ENCODE measurements at regions not wholly inside any gene's neighbourhood (a gene's known extent, or its start where the extent isn't known, plus 50 kb on each side); places are given as distances from the start of the nearest gene placed in this dataset.

- H3K9me3 Mint-ChIP-seq, result no peaks in the 10 kb centered on the region
- no peak for DNase-seq
- H3K27ac Mint-ChIP-seq, result no peak overlapping the region
- no peaks in the 10 kb centered on the region for H3K36me3 Mint-ChIP-seq (ENCODE audit: low read depth)
- H3K4me3 Mint-ChIP-seq, result no peak overlapping the region
- no peak for TF ChIP-seq CTCF (IDR thresholded peaks at IDR 0.05)
- H3K4me1 Mint-ChIP-seq (ENCODE audit: low read depth), result no peaks in the 10 kb centered on the region
- peaks cover 13% of the 10 kb centered on the region for H3K27me3 Mint-ChIP-seq (ENCODE audit: insufficient read depth)
Observed at GRCh38 chr18:46294751-46295150, 190.6 kb downstream of the HAUS1 start.

GRCh38 chr18:46295416-46295815, 191.2 kb downstream of the HAUS1 start:
- Mint-ChIP-seq H3K27ac (no peak overlapping the region), H3K27me3 (ENCODE audit: insufficient read depth) (peaks cover 13% of the 10 kb centered on the region), H3K36me3 (ENCODE audit: low read depth) (no peaks in the 10 kb centered on the region), H3K4me3 (no peak overlapping the region), H3K9me3 (no peaks in the 10 kb centered on the region), H3K4me1 (ENCODE audit: low read depth) (no peaks in the 10 kb centered on the region)
- no peak for DNase-seq
- no peak for TF ChIP-seq CTCF (IDR thresholded peaks at IDR 0.05)

- Mint-ChIP-seq H3K4me1 (ENCODE audit: low read depth) (no peaks in the 10 kb centered on the region), H3K27ac (no peak overlapping the region), H3K27me3 (ENCODE audit: insufficient read depth) (peaks cover 17% of the 10 kb centered on the region), H3K9me3 (no peaks in the 10 kb centered on the region), H3K4me3 (no peak overlapping the region), H3K36me3 (ENCODE audit: low read depth) (no peaks in the 10 kb centered on the region)
- DNase-seq, result no peak
- TF ChIP-seq CTCF (IDR thresholded peaks at IDR 0.05), result no peak
Observed at GRCh38 chr18:46296656-46297055, 192.5 kb downstream of the HAUS1 start.

- H3K4me1 Mint-ChIP-seq (ENCODE audit: low read depth), result no peaks in the 10 kb centered on the region
- no peak overlapping the region for H3K27ac Mint-ChIP-seq
- no peaks in the 10 kb centered on the region for H3K9me3 Mint-ChIP-seq
- peaks cover 21% of the 10 kb centered on the region for H3K27me3 Mint-ChIP-seq (ENCODE audit: insufficient read depth)
- H3K4me3 Mint-ChIP-seq, result no peak overlapping the region
- no peaks in the 10 kb centered on the region for H3K36me3 Mint-ChIP-seq (ENCODE audit: low read depth)
- DNase-seq, result no peak
- no peak for TF ChIP-seq CTCF (IDR thresholded peaks at IDR 0.05)
Observed at GRCh38 chr18:46297124-46297523, 192.9 kb downstream of the HAUS1 start.

- no peak for TF ChIP-seq CTCF (IDR thresholded peaks at IDR 0.05)
- DNase-seq, result no peak
- Mint-ChIP-seq H3K4me1 (ENCODE audit: low read depth) (no peaks in the 10 kb centered on the region), H3K27ac (no peak overlapping the region), H3K27me3 (ENCODE audit: insufficient read depth) (peaks cover 24% of the 10 kb centered on the region), H3K36me3 (ENCODE audit: low read depth) (no peaks in the 10 kb centered on the region), H3K9me3 (no peaks in the 10 kb centered on the region), H3K4me3 (no peak overlapping the region)
Observed at GRCh38 chr18:46297621-46298020, 193.4 kb downstream of the HAUS1 start.

- Mint-ChIP-seq H3K36me3 (ENCODE audit: low read depth) (no peaks in the 10 kb centered on the region), H3K9me3 (peaks cover 3% of the 10 kb centered on the region; the same call in 1 of the 2 replicates), H3K27ac (no peak overlapping the region), H3K4me1 (ENCODE audit: low read depth) (no peaks in the 10 kb centered on the region), H3K4me3 (no peak overlapping the region), H3K27me3 (ENCODE audit: insufficient read depth) (peaks cover 28% of the 10 kb centered on the region)
- TF ChIP-seq CTCF (IDR thresholded peaks at IDR 0.05), result no peak
- DNase-seq, result no peak
Observed at GRCh38 chr18:46298511-46298910, 194.3 kb downstream of the HAUS1 start.
